Anterior cingulate cortex (tissue), 58 donors: ENCODE measurements at regions not wholly inside any gene's neighbourhood (a gene's known extent, or its start where the extent isn't known, plus 50 kb on each side); places are given as distances from the start of the nearest gene placed in this dataset.
"Not testable (repeated sequence)": the region's sequence is repeated elsewhere in the genome, so short reads cannot be mapped to it uniquely, and the experiment has no call there.

Experiments
- DNase-seq, 58 donors: peaks; one replicate each; lab custom pipeline; 2025; lab: John Stamatoyannopoulos, UW

DNA sequence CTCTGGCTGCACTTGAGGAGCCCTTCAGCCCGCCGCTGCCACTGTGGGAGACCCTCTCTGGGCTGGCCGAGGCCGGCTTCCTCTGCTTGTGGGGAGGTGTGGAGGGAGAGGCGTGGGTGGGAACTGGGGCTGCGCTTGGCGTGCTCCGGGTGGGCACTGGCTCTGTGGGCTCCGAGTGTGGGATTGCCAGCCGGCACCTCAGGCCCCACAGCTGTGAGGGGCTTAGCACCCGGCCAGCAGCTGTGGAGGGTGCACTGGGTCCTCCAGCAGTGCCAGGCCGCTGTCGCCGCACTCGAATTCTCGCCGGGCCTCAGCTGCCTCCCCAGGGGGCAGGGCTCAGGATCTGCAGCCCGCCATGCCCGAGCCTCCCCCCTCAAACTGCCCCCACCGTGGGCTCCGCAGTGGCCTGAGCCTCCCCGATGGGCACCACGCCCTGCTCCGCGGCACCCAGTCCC lies 808.0 kb upstream of the SOX11 start:
- DNase-seq: no peak

- DNase-seq: no peak
Observed at GRCh38 chr2:4891394-4891793, 800.8 kb upstream of the SOX11 start.

DNA sequence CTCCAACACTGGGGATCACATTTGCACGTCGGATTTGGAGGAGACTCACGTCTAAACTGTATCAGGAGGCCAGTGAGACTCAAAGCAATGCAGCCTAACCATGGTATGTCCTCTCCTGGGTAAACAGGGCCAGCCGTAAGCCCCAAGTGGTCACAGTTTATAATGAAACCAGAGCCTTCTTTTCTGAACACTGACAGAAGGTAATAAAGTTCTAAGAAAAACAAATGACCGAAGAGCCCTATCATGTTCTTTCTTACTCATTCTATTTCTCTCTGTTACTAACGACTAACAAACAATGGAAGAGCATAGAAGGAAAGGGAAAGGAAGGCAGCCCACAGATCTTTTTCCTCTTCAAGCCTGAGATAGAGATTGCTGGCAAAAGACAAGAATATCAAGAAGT lies 796.8 kb upstream of the SOX11 start:
- DNase-seq: no peak

DNA sequence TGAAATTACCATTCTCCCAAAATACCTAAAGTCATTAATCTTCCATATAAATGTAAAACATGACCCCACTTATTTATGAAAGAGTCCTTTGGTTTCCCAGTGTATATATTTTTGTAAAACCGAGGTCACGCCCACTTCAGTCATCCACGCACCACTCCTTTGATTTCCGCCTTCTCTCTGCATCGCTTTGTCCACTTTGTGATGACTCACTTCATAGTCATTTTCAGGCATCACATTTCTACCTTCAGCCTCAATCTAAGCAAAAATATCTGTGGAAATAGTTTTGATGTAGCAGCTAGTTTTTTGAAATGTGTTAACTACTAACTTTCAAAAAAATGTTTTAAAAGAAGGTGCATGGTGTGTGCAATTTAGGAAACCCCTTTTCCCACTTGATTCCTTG lies 793.5 kb upstream of the SOX11 start:
- no peak for DNase-seq

DNA sequence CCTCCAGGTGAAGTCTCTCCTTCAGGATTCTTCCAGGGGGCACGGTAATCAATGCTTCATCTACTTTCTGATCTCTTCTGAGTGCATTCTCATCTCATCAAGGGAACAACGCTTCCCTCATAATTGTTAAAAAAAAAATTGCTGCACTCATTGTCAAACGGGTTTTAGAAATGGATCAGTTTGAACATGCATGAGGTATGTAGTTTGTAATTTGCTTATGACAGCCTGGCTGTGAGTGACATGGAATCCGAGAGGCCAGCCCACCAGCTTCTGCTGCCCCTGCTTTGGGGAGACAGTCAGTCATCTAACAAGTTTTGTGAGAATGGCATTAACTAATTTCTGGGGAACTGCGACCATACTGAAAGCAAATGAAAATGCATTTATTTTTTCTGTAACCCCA lies 791.9 kb upstream of the SOX11 start:
- DNase-seq: no peak

GRCh38 chr2:4900861-4901770 lies 791.1 kb upstream of the SOX11 start:
- no peak for DNase-seq

- DNase-seq: peak in 13 of 58 donors; percentile 1 to 27 (median 6)
Observed at GRCh38 chr2:4903656-4904348, 788.4 kb upstream of the SOX11 start.

GRCh38 chr2:4908461-4908860 lies 783.7 kb upstream of the SOX11 start:
- no peak for DNase-seq

DNA sequence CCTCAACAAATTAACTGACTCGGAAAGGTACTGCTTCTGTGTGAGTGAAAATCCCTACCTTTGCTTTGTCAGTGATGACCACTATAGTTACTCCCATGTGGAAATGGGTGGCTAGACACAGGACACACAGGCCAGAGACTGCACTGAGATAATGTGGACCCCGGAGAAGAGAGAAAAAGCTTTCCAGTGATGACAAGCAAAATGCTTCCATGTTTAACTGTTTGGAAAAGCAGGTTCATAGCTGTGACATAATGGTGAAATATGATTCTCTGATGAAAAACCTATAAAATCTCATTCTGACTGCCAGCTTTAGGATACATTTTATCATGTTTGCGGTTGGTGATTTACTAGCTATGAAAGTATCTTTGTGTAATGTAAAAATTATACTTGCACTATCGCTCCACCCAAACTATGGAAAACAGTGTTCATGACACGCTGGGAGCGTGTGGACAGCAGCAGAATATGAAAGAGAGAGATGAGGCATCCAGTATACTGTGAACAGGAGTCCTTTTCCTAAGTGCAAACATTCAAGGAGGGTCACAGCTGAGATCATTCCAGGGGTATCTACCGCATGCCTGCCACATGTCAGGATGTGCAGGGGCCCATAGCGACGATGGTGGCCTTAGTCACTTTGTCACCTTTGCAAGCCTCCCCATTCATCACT lies 782.7 kb upstream of the SOX11 start:
- DNase-seq: no peak

GRCh38 chr2:4914036-4914435 lies 778.1 kb upstream of the SOX11 start:
- DNase-seq: no peak

- DNase-seq: no peak
Observed at GRCh38 chr2:4914551-4914950, 777.6 kb upstream of the SOX11 start.

- DNase-seq: no peak
Observed at GRCh38 chr2:4915357-4915756, 776.8 kb upstream of the SOX11 start.

DNA sequence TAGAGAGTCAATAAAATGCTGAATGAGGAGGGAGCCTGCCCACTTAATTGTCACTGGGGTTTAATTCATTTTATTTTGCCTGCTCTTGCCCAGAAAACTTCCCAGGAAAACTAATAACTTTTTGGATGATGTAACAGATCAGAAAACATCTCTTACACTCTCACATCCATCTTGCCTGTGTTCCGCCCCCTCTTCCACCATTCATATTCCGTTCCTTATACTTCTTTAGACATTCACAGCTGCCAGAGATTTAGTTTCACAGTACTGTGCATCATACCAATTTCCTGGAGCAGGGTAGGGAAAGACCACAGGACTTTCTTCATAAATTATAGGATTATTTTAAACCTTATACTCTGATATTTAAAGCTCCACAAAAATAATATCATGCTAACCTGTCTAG lies 776.1 kb upstream of the SOX11 start:
- DNase-seq: no peak

- no peak for DNase-seq
Observed at GRCh38 chr2:4930704-4931103, 761.5 kb upstream of the SOX11 start.

DNA sequence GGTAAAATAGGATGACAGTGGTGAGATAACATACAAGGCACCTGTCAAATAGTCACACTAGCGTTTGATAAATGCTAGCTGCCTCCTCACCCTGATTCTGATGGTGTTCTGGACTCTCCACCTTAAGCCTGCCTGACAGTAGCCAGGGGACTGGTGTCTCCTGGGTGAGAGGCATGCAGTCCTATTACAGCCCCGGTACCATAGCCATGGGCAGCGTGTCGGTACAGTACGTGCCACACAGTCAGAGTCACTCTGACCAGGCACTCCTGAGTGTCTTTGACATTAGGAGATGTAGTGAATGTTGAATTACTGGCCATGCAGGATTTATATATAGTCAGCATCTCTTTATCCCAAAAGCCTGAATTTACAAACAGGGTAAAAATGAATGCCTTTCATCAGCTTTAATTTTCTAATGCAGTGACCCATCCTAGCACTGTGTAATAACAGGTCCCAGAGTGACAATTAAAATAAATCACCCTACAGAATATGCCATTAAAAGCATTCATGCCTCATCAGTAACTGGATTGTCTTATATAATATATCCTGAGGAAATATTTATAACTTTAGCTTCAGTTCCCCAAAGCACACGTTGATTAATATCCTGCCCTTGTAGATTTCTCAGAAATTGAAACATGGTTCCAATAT lies 760.3 kb upstream of the SOX11 start:
- DNase-seq: no peak

DNA sequence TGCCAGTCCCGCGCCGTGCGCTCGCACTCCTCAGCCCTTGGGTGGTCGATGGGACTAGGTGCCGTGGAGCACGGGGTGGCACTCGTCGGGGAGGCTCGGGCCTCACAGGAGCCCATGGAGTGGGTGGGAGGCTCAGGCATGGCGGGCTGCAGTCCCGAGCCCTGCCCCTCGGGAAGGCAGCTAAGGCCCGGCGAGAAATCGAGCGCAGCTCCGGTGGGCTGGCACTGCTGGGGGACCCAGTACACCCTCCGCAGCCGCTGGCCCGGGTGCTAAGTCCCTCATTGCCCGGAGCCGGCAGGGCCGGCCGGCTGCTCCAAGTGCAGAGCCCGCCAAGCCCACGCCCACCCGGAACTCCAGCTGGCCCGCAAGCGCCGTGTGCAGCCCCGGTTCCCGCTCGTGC lies 756.9 kb upstream of the SOX11 start:
- not testable (repeated sequence) for DNase-seq

DNA sequence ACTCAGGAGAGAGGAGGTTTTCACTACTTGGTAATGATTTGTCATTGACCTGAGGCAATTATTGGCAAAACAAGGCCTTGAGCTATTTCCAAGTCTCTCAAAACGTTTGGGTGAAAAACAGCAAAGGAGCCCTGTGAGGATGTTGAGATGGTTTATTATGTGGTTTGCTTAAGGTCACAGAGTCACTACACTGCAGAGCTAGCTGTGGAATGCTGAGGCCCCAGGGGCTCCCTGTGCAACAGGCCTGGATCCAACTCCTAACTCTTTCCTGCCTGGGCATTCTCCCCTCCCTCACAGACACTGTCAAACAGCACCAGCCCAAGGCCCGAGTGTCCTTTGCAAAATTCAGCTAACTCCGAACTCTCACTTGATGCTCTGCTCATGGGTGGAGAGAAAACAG lies 754.6 kb upstream of the SOX11 start:
- DNase-seq: no peak

- no peak for DNase-seq
Observed at GRCh38 chr2:4938206-4938605, 754.0 kb upstream of the SOX11 start.

GRCh38 chr2:4942441-4942840 lies 749.7 kb upstream of the SOX11 start:
- DNase-seq: no peak

DNA sequence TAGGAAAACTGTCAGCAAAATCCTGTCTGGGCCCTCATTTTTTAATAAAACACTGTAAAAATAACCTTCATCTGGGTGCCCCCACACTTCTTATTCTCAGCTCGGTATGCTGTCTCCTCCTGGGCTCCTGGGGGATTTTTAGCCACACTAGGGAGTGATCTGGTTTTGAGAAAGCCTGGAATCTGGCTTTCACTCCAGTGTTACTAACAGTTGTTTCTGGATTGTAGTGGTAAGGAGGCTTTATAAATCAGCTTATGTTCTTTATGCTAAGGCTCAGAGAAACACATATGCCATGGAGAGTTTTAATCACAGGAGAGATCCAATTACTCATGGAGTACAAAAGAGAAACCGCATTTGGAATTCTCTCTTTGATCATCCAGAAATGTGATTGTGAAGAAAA lies 744.3 kb upstream of the SOX11 start:
- DNase-seq: no peak

GRCh38 chr2:4951368-4951767 lies 740.8 kb upstream of the SOX11 start:
- no peak for DNase-seq
